ENCODE measurements at regions not wholly inside any gene's neighbourhood (a gene's known extent, or its start where the extent isn't known, plus 50 kb on each side); places are given as distances from the start of the nearest gene placed in this dataset.

DNA sequence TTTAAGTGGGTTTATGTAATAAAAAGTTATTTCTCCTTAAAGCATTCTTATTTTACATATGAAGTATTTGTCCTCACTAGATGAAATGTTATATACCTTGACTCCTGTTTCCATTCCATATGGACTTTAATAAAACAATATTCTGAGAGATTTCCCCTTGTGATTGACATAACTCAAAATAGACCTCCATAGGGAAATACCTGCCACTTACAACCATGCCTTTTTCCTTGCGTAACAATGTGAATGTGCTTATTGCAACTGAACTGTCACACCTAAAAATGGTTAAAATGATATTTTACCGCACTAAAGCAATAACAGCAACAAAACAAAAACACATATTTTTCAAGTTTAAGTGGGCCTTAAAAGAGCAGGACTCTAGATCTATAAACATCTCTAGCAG, 70.3 kb upstream of the TGIF1 start:
- Histone ChIP-seq H3K9me2 (ENCODE audit: insufficient read depth, low read length) (no peaks in the 10 kb centered on the region), H3K4me2 (ENCODE audit: low read length) (no peak overlapping the region), H3K4me1 (ENCODE audit: insufficient read depth, low read length, poor library complexity, severe bottlenecking) (no peaks in the 10 kb centered on the region), H3K9me3 (ENCODE audit: low read length) (no peaks in the 10 kb centered on the region), H3K79me2 (ENCODE audit: insufficient read depth, low read depth, low read length) (no peaks in the 10 kb centered on the region), H3K27ac (ENCODE audit: low read depth, low read length, poor library complexity, severe bottlenecking) (no peak overlapping the region), H3K4me3 (ENCODE audit: low read depth, low read length, poor library complexity, severe bottlenecking) (no peak overlapping the region), H4K20me1 (ENCODE audit: insufficient read depth, low read length) (no peaks in the 10 kb centered on the region), H3K36me3 (ENCODE audit: insufficient read depth, low read length) (no peaks in the 10 kb centered on the region), H2AFZ (ENCODE audit: low read length) (no peak overlapping the region)
- CTCF ChIA-PET (ENCODE audit: unreplicated experiment), result no interaction called here
- no peak for DNase-seq (ENCODE audit: low spot score)
- TF ChIP-seq EZH2phosphoT487 (IDR thresholded peaks at IDR 0.05; ENCODE audit: borderline replicate concordance, low read depth, low read length), result no peak
- POLR2A ChIA-PET, result interaction anchor here (0.6 to 2.2 kb wide), 2 partner anchors 12 to 17 kb away, joined by 3 to 7 read pairs; no protein-coding TSS in a partner anchor
- intact Hi-C loops (cut with micrococcal nuclease; ENCODE audit: unreplicated experiment), result no loop called here
- no TSS peak for BruUV-seq (replicated peaks)

DNA sequence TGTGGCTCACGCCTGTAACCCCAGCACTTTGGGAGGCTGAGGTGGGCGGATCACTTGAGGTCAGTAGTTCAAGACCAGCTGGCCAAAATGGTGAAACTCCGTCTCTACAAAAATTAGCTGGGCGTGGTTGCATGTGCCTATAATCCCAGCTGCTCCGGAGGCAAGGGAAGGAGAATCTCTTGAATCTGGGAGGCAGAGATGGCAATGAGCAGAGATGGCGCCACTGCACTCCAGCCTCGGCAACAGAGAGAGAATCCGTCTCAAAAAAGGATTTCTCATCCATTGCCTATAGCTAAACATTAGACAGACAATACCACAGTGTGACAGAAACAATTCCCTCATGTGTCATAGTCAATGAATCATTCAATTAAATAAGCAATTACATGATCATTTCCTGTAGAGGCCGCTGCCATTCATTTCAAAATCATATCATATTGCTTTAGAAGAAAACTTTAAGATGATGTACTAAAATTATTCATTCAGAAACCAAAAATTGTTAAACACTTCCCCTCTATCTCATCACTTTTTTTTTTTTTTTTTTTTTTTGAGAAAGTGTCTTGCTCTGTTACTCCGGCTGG, 69.5 kb upstream of the TGIF1 start:
- H3K4me2 ChIP-seq (ENCODE audit: low read length), result no peak overlapping the region
- no peak for DNase-seq (ENCODE audit: low spot score)
- H3K9me2 ChIP-seq (ENCODE audit: insufficient read depth, low read length), result no peaks in the 10 kb centered on the region
- ChIA-PET CTCF (ENCODE audit: unreplicated experiment) (no interaction called here), POLR2A (interaction anchor here (0.6 to 2.2 kb wide), 4 partner anchors 12 to 1312 kb away, joined by 3 to 7 read pairs (median 3); no protein-coding TSS in a partner anchor)
- H3K27ac ChIP-seq (ENCODE audit: low read depth, low read length, poor library complexity, severe bottlenecking), result no peak overlapping the region
- BruUV-seq (replicated peaks), result no TSS peak
- H2AFZ ChIP-seq (ENCODE audit: low read length), result no peak overlapping the region
- no peaks in the 10 kb centered on the region for H4K20me1 ChIP-seq (ENCODE audit: insufficient read depth, low read length)
- no peak overlapping the region for H3K4me3 ChIP-seq (ENCODE audit: low read depth, low read length, poor library complexity, severe bottlenecking)
- no peaks in the 10 kb centered on the region for H3K79me2 ChIP-seq (ENCODE audit: insufficient read depth, low read depth, low read length)
- H3K9me3 ChIP-seq (ENCODE audit: low read length), result no peaks in the 10 kb centered on the region
- intact Hi-C loops (cut with micrococcal nuclease; ENCODE audit: unreplicated experiment), result no loop called here
- no peaks in the 10 kb centered on the region for H3K4me1 ChIP-seq (ENCODE audit: insufficient read depth, low read length, poor library complexity, severe bottlenecking)
- H3K36me3 ChIP-seq (ENCODE audit: insufficient read depth, low read length), result no peaks in the 10 kb centered on the region
- no peak for TF ChIP-seq EZH2phosphoT487 (IDR thresholded peaks at IDR 0.05; ENCODE audit: borderline replicate concordance, low read depth, low read length)
- TF ChIP-seq, protein P1, sequence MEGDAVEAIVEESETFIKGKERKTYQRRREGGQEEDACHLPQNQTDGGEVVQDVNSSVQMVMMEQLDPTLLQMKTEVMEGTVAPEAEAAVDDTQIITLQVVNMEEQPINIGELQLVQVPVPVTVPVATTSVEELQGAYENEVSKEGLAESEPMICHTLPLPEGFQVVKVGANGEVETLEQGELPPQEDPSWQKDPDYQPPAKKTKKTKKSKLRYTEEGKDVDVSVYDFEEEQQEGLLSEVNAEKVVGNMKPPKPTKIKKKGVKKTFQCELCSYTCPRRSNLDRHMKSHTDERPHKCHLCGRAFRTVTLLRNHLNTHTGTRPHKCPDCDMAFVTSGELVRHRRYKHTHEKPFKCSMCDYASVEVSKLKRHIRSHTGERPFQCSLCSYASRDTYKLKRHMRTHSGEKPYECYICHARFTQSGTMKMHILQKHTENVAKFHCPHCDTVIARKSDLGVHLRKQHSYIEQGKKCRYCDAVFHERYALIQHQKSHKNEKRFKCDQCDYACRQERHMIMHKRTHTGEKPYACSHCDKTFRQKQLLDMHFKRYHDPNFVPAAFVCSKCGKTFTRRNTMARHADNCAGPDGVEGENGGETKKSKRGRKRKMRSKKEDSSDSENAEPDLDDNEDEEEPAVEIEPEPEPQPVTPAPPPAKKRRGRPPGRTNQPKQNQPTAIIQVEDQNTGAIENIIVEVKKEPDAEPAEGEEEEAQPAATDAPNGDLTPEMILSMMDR (conservative IDR thresholded peaks at IDR 0.05; ENCODE audit: low read length), result 0 out of 2 replicates have a peak, but pooled peaks have one; percentile 11

DNA sequence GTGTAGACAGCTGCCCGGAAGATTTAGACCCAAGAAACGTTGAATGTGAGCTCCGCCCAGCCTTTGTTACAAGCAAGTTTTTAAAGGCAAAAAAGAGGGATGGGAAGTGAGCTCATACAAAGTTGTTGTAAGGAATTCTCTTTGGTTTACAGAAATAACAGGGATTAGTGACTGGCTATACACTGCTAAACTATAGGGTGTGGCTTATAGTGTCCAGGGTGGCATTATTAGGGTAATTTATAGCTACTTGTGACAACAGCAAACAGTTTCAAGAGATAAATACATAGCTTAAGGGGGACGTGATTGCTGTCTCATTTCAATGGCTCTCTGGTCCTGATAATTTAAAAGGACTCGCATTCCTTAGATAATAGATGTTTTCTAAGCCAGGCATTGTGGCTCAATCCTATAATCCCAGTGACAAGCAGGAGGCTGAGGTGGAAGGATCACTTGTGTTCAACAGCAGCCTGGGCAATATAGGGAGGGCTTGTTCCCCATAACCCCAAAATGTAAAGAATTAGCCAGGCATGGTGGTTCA, 66.5 kb upstream of the TGIF1 start:
- DNase-seq (ENCODE audit: low spot score), result no peak
- no TSS peak for BruUV-seq (replicated peaks)
- H3K9me2 ChIP-seq (ENCODE audit: insufficient read depth, low read length), result no peaks in the 10 kb centered on the region
- ChIA-PET CTCF (ENCODE audit: unreplicated experiment) (no interaction called here), POLR2A (interaction anchor here (0.8 kb wide), 1 partner anchor 64 kb away, joined by 3 read pairs; no protein-coding TSS in a partner anchor)
- no peak overlapping the region for H2AFZ ChIP-seq (ENCODE audit: low read length)
- no peak overlapping the region for H3K4me3 ChIP-seq (ENCODE audit: low read depth, low read length, poor library complexity, severe bottlenecking)
- peaks cover 8% of the 10 kb centered on the region for H3K4me1 ChIP-seq (ENCODE audit: insufficient read depth, low read length, poor library complexity, severe bottlenecking)
- H3K27ac ChIP-seq (ENCODE audit: low read depth, low read length, poor library complexity, severe bottlenecking), result no peak overlapping the region
- no peak overlapping the region for H3K4me2 ChIP-seq (ENCODE audit: low read length)
- intact Hi-C loops (cut with micrococcal nuclease; ENCODE audit: unreplicated experiment), result no loop called here
- H3K36me3 ChIP-seq (ENCODE audit: insufficient read depth, low read length), result no peaks in the 10 kb centered on the region
- H4K20me1 ChIP-seq (ENCODE audit: insufficient read depth, low read length), result no peaks in the 10 kb centered on the region
- H3K9me3 ChIP-seq (ENCODE audit: low read length), result no peaks in the 10 kb centered on the region
- TF ChIP-seq, protein P1 (conservative IDR thresholded peaks at IDR 0.05; ENCODE audit: low read length), result no peak
- no peak for TF ChIP-seq EZH2phosphoT487 (IDR thresholded peaks at IDR 0.05; ENCODE audit: borderline replicate concordance, low read depth, low read length)
- no peaks in the 10 kb centered on the region for H3K79me2 ChIP-seq (ENCODE audit: insufficient read depth, low read depth, low read length)
